DOHH2 (cell line): ENCODE measurements at regions not wholly inside any gene's neighbourhood (a gene's known extent, or its start where the extent isn't known, plus 50 kb on each side); places are given as distances from the start of the nearest gene placed in this dataset.

Experiments
- H3F3A ChIP-seq: fragments of 200-600 bp; sonication (generic), shearing (Covaris generic); 2 replicates; pipeline ENCODE4 v1.6.0; 2016; ENCODE audit warnings: antibody characterized with exemption, mild to moderate bottlenecking; ENCODE audit not compliant: control insufficient read depth, insufficient read depth
- H3K27ac ChIP-seq: fragments of 200-600 bp; sonication (generic); 2 replicates; pipeline ENCODE4 v1.5.1; 2014; ENCODE audit warnings: low read depth, mild to moderate bottlenecking, low read length, moderate library complexity
- H3K27me3 ChIP-seq: fragments of 200-600 bp; sonication (generic); 2 replicates; pipeline ENCODE4 v1.6.1; 2014; ENCODE audit warnings: mild to moderate bottlenecking, low read length, mixed read lengths; ENCODE audit not compliant: control insufficient read depth
- H3K36me3 ChIP-seq: fragments of 200-600 bp; sonication (generic); 2 replicates; pipeline ENCODE4 v1.6.1; 2014; ENCODE audit warnings: mild to moderate bottlenecking, low read length, moderate library complexity, mixed read lengths; ENCODE audit not compliant: control insufficient read depth
- H3K4me1 ChIP-seq: fragments of 200-600 bp; sonication (generic); 2 replicates; pipeline ENCODE4 v1.6.1; 2014; ENCODE audit warnings: mild to moderate bottlenecking, low read length, mixed read lengths; ENCODE audit not compliant: control insufficient read depth
- H3K4me2 ChIP-seq: fragments of 200-600 bp; sonication (generic); 2 replicates; pipeline ENCODE4 v1.6.0; 2014; ENCODE audit warnings: mild to moderate bottlenecking, low read length, moderate library complexity
- H3K4me3 ChIP-seq: fragments of 200-600 bp; sonication (generic); 2 replicates; pipeline ENCODE4 v1.5.1; 2014; ENCODE audit warnings: mild to moderate bottlenecking, low read length, mixed read lengths
- H3K79me2 ChIP-seq: fragments of 200-600 bp; sonication (generic); 2 replicates; pipeline ENCODE4 v1.6.1; 2014; ENCODE audit warnings: mild to moderate bottlenecking, low read length, mixed read lengths; ENCODE audit not compliant: control insufficient read depth
- H3K9me2 ChIP-seq: fragments of 200-600 bp; sonication (generic); replicated peaks from 2 replicates; pipeline ENCODE4 v1.6.1; 2014; ENCODE audit warnings: mild to moderate bottlenecking, low read length, mixed read lengths; ENCODE audit not compliant: control insufficient read depth
- H3K9me3 ChIP-seq: fragments of 200-600 bp; sonication (generic); 2 replicates; pipeline ENCODE4 v1.6.1; 2014; ENCODE audit warnings: antibody characterized with exemption, low read length, mixed read lengths; ENCODE audit not compliant: control insufficient read depth, insufficient read depth
- H4K20me1 ChIP-seq: fragments of 200-600 bp; sonication (generic); 2 replicates; pipeline ENCODE4 v1.6.0; 2014; ENCODE audit warnings: low read depth, mild to moderate bottlenecking, antibody characterized with exemption, low read length, moderate library complexity; ENCODE audit not compliant: control insufficient read depth, insufficient read depth
- EZH2phosphoT487 ChIP-seq: fragments of 200-600 bp; sonication (generic); IDR thresholded peaks from 2 replicates; pipeline ENCODE4 v1.6.1; 2017; ENCODE audit warnings: borderline replicate concordance, mild to moderate bottlenecking, antibody characterized with exemption, low read length, moderate library complexity, mixed read lengths
- TF ChIP-seq, protein P1 (sequence below): fragments of 200-600 bp; sonication (generic); IDR thresholded peaks from one replicate; pipeline ENCODE4 v1.5.1; 2014; ENCODE audit warnings: antibody characterized with exemption, mild to moderate bottlenecking, low read depth, low read length; ENCODE audit not compliant: poor library complexity, severe bottlenecking

DNA sequence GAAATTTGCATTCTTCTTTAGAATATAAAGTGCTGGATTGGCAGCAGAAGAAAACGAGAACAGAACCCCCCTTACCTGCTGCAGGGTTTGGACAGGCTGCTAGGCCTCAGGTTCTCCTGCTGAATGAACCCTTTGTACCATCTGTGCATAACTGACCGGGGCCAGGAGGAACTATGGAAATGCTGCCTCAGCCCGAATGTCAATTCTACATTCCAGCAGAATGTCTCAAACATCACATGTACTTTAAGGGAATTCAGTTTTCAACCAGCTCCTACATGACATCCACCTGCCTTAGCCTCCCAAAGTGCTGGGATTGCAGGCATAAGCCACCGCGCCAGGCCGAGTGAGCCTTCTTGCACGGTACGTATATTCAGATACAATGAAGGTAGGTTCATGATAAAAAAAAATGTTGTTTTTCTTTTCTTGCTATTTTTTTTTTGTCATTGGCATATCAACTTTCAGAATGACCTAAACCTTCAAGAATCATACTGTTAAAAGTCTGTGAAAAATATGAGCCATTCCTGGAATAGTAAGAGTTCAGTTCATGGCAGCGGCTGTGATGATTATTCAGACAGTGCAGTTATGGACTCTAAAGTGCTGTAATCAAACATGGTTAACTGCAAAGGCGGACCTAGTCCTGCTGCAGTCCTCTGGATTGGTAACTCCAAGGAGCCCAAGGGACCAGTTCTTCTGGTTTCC is 84.4 kb upstream of the TNS3 start:
- no peak overlapping the region for H3K4me3 ChIP-seq
- peaks cover 54% of the 10 kb centered on the region for H3K4me1 ChIP-seq
- H3K36me3 ChIP-seq: no peaks in the 10 kb centered on the region
- H3K9me2 ChIP-seq: no peaks in the 10 kb centered on the region
- H3K79me2 ChIP-seq: no peaks in the 10 kb centered on the region
- no peaks in the 10 kb centered on the region for H4K20me1 ChIP-seq
- TF ChIP-seq, protein P1, sequence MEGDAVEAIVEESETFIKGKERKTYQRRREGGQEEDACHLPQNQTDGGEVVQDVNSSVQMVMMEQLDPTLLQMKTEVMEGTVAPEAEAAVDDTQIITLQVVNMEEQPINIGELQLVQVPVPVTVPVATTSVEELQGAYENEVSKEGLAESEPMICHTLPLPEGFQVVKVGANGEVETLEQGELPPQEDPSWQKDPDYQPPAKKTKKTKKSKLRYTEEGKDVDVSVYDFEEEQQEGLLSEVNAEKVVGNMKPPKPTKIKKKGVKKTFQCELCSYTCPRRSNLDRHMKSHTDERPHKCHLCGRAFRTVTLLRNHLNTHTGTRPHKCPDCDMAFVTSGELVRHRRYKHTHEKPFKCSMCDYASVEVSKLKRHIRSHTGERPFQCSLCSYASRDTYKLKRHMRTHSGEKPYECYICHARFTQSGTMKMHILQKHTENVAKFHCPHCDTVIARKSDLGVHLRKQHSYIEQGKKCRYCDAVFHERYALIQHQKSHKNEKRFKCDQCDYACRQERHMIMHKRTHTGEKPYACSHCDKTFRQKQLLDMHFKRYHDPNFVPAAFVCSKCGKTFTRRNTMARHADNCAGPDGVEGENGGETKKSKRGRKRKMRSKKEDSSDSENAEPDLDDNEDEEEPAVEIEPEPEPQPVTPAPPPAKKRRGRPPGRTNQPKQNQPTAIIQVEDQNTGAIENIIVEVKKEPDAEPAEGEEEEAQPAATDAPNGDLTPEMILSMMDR: no peak
- no peak for TF ChIP-seq EZH2phosphoT487
- H3F3A ChIP-seq: peaks cover 17% of the 10 kb centered on the region
- no peaks in the 10 kb centered on the region for H3K9me3 ChIP-seq
- H3K27me3 ChIP-seq: no peaks in the 10 kb centered on the region
- no peak overlapping the region for H3K4me2 ChIP-seq
- H3K27ac ChIP-seq: no peak overlapping the region

DNA sequence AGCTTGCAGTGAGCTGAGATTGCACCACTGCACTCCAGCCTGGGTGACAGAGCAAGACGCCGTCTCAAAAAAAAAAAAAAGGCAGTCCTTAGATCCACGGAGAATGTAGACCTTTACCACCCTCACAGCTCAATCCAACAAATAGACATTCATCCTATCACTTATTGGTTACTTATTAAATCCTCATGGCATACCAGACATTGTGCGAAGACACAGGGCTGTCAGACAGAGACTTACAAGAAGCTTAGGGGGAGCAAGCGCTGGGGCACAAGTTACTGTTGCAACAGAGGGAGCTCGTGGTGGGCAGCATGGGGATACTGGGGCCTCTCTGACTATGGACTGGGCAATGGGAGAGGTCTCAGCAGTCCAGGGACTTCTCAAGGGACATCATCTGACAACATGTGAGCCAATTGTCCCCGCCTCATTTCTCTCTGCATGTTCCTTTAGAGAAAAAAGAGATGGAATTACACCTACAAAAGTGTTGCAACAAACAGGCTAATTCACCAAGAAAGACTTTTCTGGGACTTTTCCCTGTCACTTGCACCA is 82.8 kb upstream of the TNS3 start:
- Histone ChIP-seq H3K4me3 (no peak overlapping the region), H3K9me3 (no peaks in the 10 kb centered on the region), H3K4me1 (peaks cover 44% of the 10 kb centered on the region), H4K20me1 (no peaks in the 10 kb centered on the region), H3K4me2 (no peak overlapping the region), H3K27me3 (no peaks in the 10 kb centered on the region), H3F3A (peaks cover 4% of the 10 kb centered on the region), H3K36me3 (no peaks in the 10 kb centered on the region), H3K9me2 (no peaks in the 10 kb centered on the region), H3K27ac (no peak overlapping the region), H3K79me2 (no peaks in the 10 kb centered on the region)
- no peak for TF ChIP-seq EZH2phosphoT487
- TF ChIP-seq, protein P1: no peak

DNA sequence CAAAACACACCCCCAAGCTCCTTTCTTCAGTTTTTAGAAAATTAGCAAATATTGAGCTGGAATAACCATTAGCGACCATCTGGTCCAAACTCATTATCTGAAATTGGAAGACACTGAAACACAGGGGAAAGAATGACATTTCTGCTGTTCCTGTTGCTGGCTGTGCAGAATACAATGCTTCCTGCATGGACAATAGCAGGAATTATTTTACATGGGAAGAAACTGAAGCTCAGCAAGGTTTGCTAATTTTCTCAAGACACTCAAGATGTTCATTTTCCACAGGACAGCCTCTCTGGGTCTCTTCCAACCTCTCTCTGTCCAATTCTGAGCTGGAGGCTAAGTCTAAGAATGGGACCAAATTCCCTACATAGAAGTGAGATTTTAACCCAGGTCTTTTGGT is 81.9 kb upstream of the TNS3 start:
- Histone ChIP-seq H3K4me2 (no peak overlapping the region), H3K27ac (no peak overlapping the region), H4K20me1 (no peaks in the 10 kb centered on the region), H3K9me3 (no peaks in the 10 kb centered on the region), H3K27me3 (no peaks in the 10 kb centered on the region), H3F3A (no peaks in the 10 kb centered on the region), H3K9me2 (no peaks in the 10 kb centered on the region), H3K36me3 (no peaks in the 10 kb centered on the region), H3K79me2 (no peaks in the 10 kb centered on the region), H3K4me3 (no peak overlapping the region), H3K4me1 (peaks cover 39% of the 10 kb centered on the region)
- TF ChIP-seq EZH2phosphoT487: no peak
- TF ChIP-seq, protein P1: no peak
